SK-N-SH (cell line): ENCODE measurements at regions not wholly inside any gene's neighbourhood (a gene's known extent, or its start where the extent isn't known, plus 50 kb on each side); places are given as distances from the start of the nearest gene placed in this dataset.

Source experiments
- CTCF ChIA-PET: fragments of 300-600, 350-600 bp; formaldehyde crosslinking; extraction: SDS; loops from one replicate; lab custom pipeline; 2021; lab: Yijun Ruan, JAX
- POLR2A ChIA-PET: fragments of 350-600 bp; sonication (Branson Sonifier 250); formaldehyde crosslinking; extraction: SDS; loops from one replicate; lab custom pipeline; 2020; ENCODE audit warnings: antibody characterized with exemption, inconsistent platforms; lab: Yijun Ruan, JAX
- DNase-seq: peaks from one replicate; pipeline ENCODE4 v3.0.0; 2012
- H2AFZ ChIP-seq: fragments of 200-600 bp; sonication (generic); 2 replicates; pipeline ENCODE4 v1.8.1; 2016; ENCODE audit warnings: antibody characterized with exemption, mild to moderate bottlenecking, low read depth
- H3F3A ChIP-seq: fragments of 200-600 bp; sonication (generic); replicated peaks from 2 replicates; pipeline ENCODE3; 2016; ENCODE audit warnings: antibody characterized with exemption, mild to moderate bottlenecking; ENCODE audit not compliant: insufficient read depth
- H3K27ac ChIP-seq, 2 experiments: fragments of 200-500 bp in 1 of 2; fragments of 200-600 bp in 1 of 2; sonication (Bioruptor generic) in 1 of 2; sonication (generic), shearing (Covaris generic) in 1 of 2; 2 replicates each; pipeline versions ENCODE4 v1.5.1 to v1.6.1; 2014 to 2016; ENCODE audit warnings: low read depth in 2 of 2, inconsistent platforms in 1 of 2, low read length in 1 of 2, mild to moderate bottlenecking in 1 of 2, mixed read lengths in 1 of 2
- H3K27me3 ChIP-seq: fragments of 200-600 bp; sonication (generic), shearing (Covaris generic); 2 replicates; pipeline ENCODE4 v1.6.1; 2016; ENCODE audit warnings: mixed run types; ENCODE audit not compliant: insufficient read depth
- H3K36me3 ChIP-seq, 2 experiments: fragments of 200-500 bp in 1 of 2; fragments of 200-600 bp in 1 of 2; sonication (Bioruptor generic) in 1 of 2; sonication (generic) in 1 of 2; replicated peaks in 1 of 2; 2 replicates each; pipeline versions ENCODE3 to v1.5.1; 2014 to 2016; ENCODE audit warnings: low read length in 1 of 2, mild to moderate bottlenecking in 1 of 2; ENCODE audit not compliant: insufficient read depth in 2 of 2, control insufficient read depth in 1 of 2
- H3K4me1 ChIP-seq, 2 experiments: fragments of 200-500 bp in 1 of 2; fragments of 200-600 bp in 1 of 2; sonication (Bioruptor generic) in 1 of 2; sonication (generic), shearing (Covaris generic) in 1 of 2; 2 replicates each; pipeline versions ENCODE4 v1.5.1 to v1.6.1; 2014 to 2016; ENCODE audit warnings: low read depth in 1 of 2, low read length in 1 of 2, mixed run types in 1 of 2; ENCODE audit not compliant: insufficient read depth in 2 of 2, control insufficient read depth in 1 of 2
- H3K4me2 ChIP-seq: fragments of 200-600 bp; sonication (generic), shearing (Covaris generic); 2 replicates; pipeline ENCODE4 v1.6.1; 2017; ENCODE audit warnings: mixed run types
- H3K4me3 ChIP-seq, 2 experiments: fragments of 200-500 bp in 1 of 2; fragments of 200-600 bp in 1 of 2; sonication (Bioruptor generic) in 1 of 2; sonication (generic), shearing (Covaris generic) in 1 of 2; 2 replicates each; pipeline versions ENCODE4 v1.5.1 to v1.8.1; 2014 to 2016; ENCODE audit warnings: low read depth in 2 of 2, inconsistent platforms in 1 of 2, low read length in 1 of 2, mild to moderate bottlenecking in 1 of 2, mixed read lengths in 1 of 2, moderate library complexity in 1 of 2
- H3K79me2 ChIP-seq: fragments of 200-600 bp; sonication (generic); 2 replicates; pipeline ENCODE4 v1.8.1; 2017; ENCODE audit warnings: mild to moderate bottlenecking; ENCODE audit not compliant: insufficient read depth
- H3K9ac ChIP-seq: fragments of 200-600 bp; sonication (generic); 2 replicates; pipeline ENCODE4 v1.6.1; 2017; ENCODE audit warnings: mixed run types
- H3K9me2 ChIP-seq: fragments of 200-600 bp; sonication (generic); 2 replicates; pipeline ENCODE4 v1.6.1; 2017; ENCODE audit warnings: mixed run types
- H3K9me3 ChIP-seq: fragments of 200-600 bp; sonication (generic); 2 replicates; pipeline ENCODE4 v1.6.1; 2017; ENCODE audit warnings: mixed run types, mild to moderate bottlenecking, moderate library complexity
- H4K20me1 ChIP-seq: fragments of 200-600 bp; sonication (generic); 2 replicates; pipeline ENCODE4 v1.6.1; 2017; ENCODE audit warnings: mild to moderate bottlenecking, mixed run types; ENCODE audit not compliant: insufficient read depth
- ELF1 ChIP-seq: IDR thresholded peaks from 2 replicates; pipeline ENCODE4 v1.4.0; 2012
- FOSL2 ChIP-seq: IDR thresholded peaks from 2 replicates; pipeline ENCODE4 v1.4.0; 2012; ENCODE audit warnings: low read depth, mild to moderate bottlenecking, moderate library complexity, borderline replicate concordance
- FOXJ3 ChIP-seq: sonication (generic); formaldehyde crosslinking; IDR thresholded peaks from 2 replicates; pipeline ENCODE4 v1.5.1; 2020; ENCODE audit warnings: mild to moderate bottlenecking, missing genetic modification reagents
- FOXM1 ChIP-seq: IDR thresholded peaks from 2 replicates; pipeline ENCODE4 v1.4.0; 2012; ENCODE audit warnings: low read depth, mild to moderate bottlenecking
- GATA2 ChIP-seq: sonication (generic); formaldehyde crosslinking; IDR thresholded peaks from 2 replicates; pipeline ENCODE4 v1.5.0; 2020; ENCODE audit warnings: mild to moderate bottlenecking, missing genetic modification reagents
- JUND ChIP-seq: IDR thresholded peaks from 2 replicates; pipeline ENCODE4 v1.4.0; 2012
- MEF2A ChIP-seq: IDR thresholded peaks from 2 replicates; pipeline ENCODE4 v1.4.0; 2012; ENCODE audit warnings: low read depth, borderline replicate concordance
- MXI1 ChIP-seq: IDR thresholded peaks from 2 replicates; pipeline ENCODE4 v1.6.1; 2012; ENCODE audit warnings: mild to moderate bottlenecking, low read depth, low read length, improper control_type of control experiment
- NRF1 ChIP-seq: IDR thresholded peaks from 2 replicates; pipeline ENCODE4 v1.6.1; 2012; ENCODE audit warnings: low read depth, mild to moderate bottlenecking, low read length
- RAD21 ChIP-seq: IDR thresholded peaks from 2 replicates; pipeline ENCODE4 v1.6.1; 2012; ENCODE audit warnings: mild to moderate bottlenecking, low read length
- RFX5 ChIP-seq: IDR thresholded peaks from 2 replicates; pipeline ENCODE4 v1.6.1; 2012; ENCODE audit warnings: mild to moderate bottlenecking, improper control_type of control experiment, low read length
- RXRA ChIP-seq: IDR thresholded peaks from 2 replicates; pipeline ENCODE4 v1.4.0; 2012; ENCODE audit warnings: low read depth, mild to moderate bottlenecking, borderline replicate concordance
- SMC3 ChIP-seq: IDR thresholded peaks from 2 replicates; pipeline ENCODE4 v1.6.1; 2012; ENCODE audit warnings: low read depth, low read length, improper control_type of control experiment
- TCF12 ChIP-seq: IDR thresholded peaks from 2 replicates; pipeline ENCODE4 v1.4.0; 2012
- TEAD4 ChIP-seq: IDR thresholded peaks from 2 replicates; pipeline ENCODE4 v1.4.0; 2012; ENCODE audit warnings: mild to moderate bottlenecking, borderline replicate concordance; ENCODE audit not compliant: insufficient read depth
- YY1 ChIP-seq: IDR thresholded peaks from 2 replicates; pipeline ENCODE4 v1.4.0; 2012; ENCODE audit warnings: low read depth, mild to moderate bottlenecking
- WGBS: methylation state at CpG from one replicate; pipeline ENCODE4 v1.1.6; 2017; ENCODE audit warnings: low lambda C conversion rate; 5-methylcytosine and 5-hydroxymethylcytosine counted together
- TF ChIP-seq, protein P1 (sequence below): fragments of 150-350 bp; IDR thresholded peaks from 2 replicates; pipeline ENCODE4 v1.6.1; 2017; ENCODE audit warnings: antibody characterized with exemption, low read length, low read depth, borderline replicate concordance
- TF ChIP-seq, protein P2 (sequence below): fragments of 150-350 bp; IDR thresholded peaks from 2 replicates; pipeline ENCODE4 v1.6.1; 2016; ENCODE audit warnings: mild to moderate bottlenecking, low read depth, low read length
- TF ChIP-seq, protein P3 (sequence below): IDR thresholded peaks from 2 replicates; pipeline ENCODE4; 2012
- TF ChIP-seq, protein P4 (sequence below): IDR thresholded peaks from 2 replicates; pipeline ENCODE4 v1.4.0; 2012; ENCODE audit warnings: low read depth
- TF ChIP-seq, protein P5 (sequence below): IDR thresholded peaks from 2 replicates; pipeline ENCODE4 v1.4.0; 2012; ENCODE audit warnings: low read depth, borderline replicate concordance

DNA sequence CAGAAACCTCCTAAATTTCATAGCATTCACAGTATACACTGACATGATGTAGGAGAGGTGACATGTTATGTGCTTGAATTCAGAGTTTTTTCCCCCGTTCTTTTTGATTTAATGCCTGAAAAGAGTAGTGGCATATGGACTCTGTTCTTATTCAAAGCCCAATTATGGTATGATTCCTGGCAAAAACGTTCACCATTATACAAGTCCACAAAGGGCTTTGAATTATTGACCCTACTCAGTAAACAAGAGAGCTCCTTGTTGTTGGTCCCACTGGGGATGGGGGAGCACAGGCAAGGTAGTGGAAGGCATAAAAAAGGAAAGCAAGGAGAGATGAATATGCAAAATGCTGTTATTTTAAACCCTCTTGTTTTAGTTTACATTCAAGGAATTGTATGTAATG lies 136.0 kb upstream of the AHI1 start:
- ChIA-PET POLR2A (no interaction called here), CTCF (interaction anchor here (1.5 kb wide), 1 partner anchor 592 kb away, joined by 3 read pairs; no protein-coding TSS in a partner anchor)
- Histone ChIP-seq H3K36me3 (no peaks in the 10 kb centered on the region), H3K79me2 (no peaks in the 10 kb centered on the region), H3K4me2 (no peak overlapping the region), H3K9me2 (no peaks in the 10 kb centered on the region), H4K20me1 (no peaks in the 10 kb centered on the region), H3K27ac (no peak overlapping the region), H3K4me1 (no peaks in the 10 kb centered on the region), H3K4me3 (no peak overlapping the region), H3K9ac (no peak overlapping the region), H2AFZ (no peak overlapping the region), H3F3A (no peaks in the 10 kb centered on the region), H3K9me3 (no peaks in the 10 kb centered on the region), H3K27me3 (no peaks in the 10 kb centered on the region)
- 48% methylated on average over 2 of the region's 2 CpGs for WGBS
- TF ChIP-seq YY1, result no peak
- TF ChIP-seq RFX5, result no peak
- TF ChIP-seq RAD21, result no peak
- no peak for TF ChIP-seq TEAD4
- TF ChIP-seq SMC3, result no peak
- TF ChIP-seq FOXJ3, result no peak
- TF ChIP-seq ELF1, result no peak
- no peak for TF ChIP-seq MEF2A
- TF ChIP-seq, protein P1, sequence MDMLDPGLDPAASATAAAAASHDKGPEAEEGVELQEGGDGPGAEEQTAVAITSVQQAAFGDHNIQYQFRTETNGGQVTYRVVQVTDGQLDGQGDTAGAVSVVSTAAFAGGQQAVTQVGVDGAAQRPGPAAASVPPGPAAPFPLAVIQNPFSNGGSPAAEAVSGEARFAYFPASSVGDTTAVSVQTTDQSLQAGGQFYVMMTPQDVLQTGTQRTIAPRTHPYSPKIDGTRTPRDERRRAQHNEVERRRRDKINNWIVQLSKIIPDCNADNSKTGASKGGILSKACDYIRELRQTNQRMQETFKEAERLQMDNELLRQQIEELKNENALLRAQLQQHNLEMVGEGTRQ, result no peak
- TF ChIP-seq JUND, result no peak
- TF ChIP-seq, protein P2, sequence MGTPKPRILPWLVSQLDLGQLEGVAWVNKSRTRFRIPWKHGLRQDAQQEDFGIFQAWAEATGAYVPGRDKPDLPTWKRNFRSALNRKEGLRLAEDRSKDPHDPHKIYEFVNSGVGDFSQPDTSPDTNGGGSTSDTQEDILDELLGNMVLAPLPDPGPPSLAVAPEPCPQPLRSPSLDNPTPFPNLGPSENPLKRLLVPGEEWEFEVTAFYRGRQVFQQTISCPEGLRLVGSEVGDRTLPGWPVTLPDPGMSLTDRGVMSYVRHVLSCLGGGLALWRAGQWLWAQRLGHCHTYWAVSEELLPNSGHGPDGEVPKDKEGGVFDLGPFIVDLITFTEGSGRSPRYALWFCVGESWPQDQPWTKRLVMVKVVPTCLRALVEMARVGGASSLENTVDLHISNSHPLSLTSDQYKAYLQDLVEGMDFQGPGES, result no peak
- TF ChIP-seq FOSL2, result no peak
- TF ChIP-seq, protein P3, sequence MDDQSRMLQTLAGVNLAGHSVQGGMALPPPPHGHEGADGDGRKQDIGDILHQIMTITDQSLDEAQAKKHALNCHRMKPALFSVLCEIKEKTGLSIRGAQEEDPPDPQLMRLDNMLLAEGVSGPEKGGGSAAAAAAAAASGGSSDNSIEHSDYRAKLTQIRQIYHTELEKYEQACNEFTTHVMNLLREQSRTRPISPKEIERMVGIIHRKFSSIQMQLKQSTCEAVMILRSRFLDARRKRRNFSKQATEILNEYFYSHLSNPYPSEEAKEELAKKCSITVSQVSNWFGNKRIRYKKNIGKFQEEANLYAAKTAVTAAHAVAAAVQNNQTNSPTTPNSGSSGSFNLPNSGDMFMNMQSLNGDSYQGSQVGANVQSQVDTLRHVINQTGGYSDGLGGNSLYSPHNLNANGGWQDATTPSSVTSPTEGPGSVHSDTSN, result no peak
- DNase-seq, result no peak

DNA sequence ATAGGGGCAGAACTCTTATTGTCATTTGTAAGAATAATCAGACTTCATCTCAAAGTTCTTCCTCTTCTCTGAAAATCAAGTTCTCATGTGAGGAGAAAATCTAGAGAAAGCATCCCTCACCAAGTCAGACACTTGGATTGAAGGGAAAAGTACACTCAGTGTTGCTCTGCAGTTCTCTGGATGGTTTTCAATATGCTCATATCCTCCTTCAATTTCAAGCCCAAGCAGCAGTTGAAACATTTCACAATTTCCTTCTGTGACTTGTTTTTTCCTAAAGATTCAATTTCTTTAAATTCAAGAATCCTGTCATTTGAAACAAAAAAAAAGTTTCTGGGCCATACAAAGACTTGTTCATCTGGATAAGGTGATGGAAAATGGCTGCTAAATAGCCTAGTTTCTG lies 140.2 kb upstream of the AHI1 start:
- ChIA-PET POLR2A (no interaction called here), CTCF (no interaction called here)
- Histone ChIP-seq H2AFZ (no peak overlapping the region), H3F3A (no peaks in the 10 kb centered on the region), H3K79me2 (no peaks in the 10 kb centered on the region), H3K4me2 (no peak overlapping the region), H3K9me2 (no peaks in the 10 kb centered on the region), H3K9ac (no peak overlapping the region), H3K27ac (no peak overlapping the region), H3K4me3 (no peak overlapping the region), H3K36me3 (no peaks in the 10 kb centered on the region), H3K4me1 (no peaks in the 10 kb centered on the region), H3K9me3 (no peaks in the 10 kb centered on the region), H3K27me3 (no peaks in the 10 kb centered on the region), H4K20me1 (no peaks in the 10 kb centered on the region)
- TF ChIP-seq TCF12 (no peak), GATA2 (CRISPR knock-in tag) (no peak), FOXM1 (no peak), RAD21 (no peak), YY1 (no peak), RFX5 (no peak), RXRA (no peak), NRF1 (no peak), MXI1 (no peak), SMC3 (no peak)
- TF ChIP-seq, protein P4, sequence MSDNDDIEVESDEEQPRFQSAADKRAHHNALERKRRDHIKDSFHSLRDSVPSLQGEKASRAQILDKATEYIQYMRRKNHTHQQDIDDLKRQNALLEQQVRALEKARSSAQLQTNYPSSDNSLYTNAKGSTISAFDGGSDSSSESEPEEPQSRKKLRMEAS, result no peak
- TF ChIP-seq, protein P3, result no peak
- TF ChIP-seq, protein P5, sequence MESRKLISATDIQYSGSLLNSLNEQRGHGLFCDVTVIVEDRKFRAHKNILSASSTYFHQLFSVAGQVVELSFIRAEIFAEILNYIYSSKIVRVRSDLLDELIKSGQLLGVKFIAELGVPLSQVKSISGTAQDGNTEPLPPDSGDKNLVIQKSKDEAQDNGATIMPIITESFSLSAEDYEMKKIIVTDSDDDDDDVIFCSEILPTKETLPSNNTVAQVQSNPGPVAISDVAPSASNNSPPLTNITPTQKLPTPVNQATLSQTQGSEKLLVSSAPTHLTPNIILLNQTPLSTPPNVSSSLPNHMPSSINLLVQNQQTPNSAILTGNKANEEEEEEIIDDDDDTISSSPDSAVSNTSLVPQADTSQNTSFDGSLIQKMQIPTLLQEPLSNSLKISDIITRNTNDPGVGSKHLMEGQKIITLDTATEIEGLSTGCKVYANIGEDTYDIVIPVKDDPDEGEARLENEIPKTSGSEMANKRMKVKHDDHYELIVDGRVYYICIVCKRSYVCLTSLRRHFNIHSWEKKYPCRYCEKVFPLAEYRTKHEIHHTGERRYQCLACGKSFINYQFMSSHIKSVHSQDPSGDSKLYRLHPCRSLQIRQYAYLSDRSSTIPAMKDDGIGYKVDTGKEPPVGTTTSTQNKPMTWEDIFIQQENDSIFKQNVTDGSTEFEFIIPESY, result no peak
- DNase-seq, result no peak
